Posterior vena cava (tissue), 2 donors: ENCODE measurements at regions not wholly inside any gene's neighbourhood (a gene's known extent, or its start where the extent isn't known, plus 50 kb on each side); places are given as distances from the start of the nearest gene placed in this dataset.

Source experiments
- DNase-seq: peaks from one replicate; pipeline ENCODE4 v3.0.0-alpha.2; 2020; ENCODE audit warnings: low spot score
- intact Hi-C, 2 donors: fragments of 100-400 bp; cut with DNase I; formaldehyde crosslinking; loops; one replicate each; pipeline versions ENCODE4 v1.14.1 to v1.14.2; 2022 to 2023
- donor health status: DM: yes; HTN: yes; CAD: no.
- donor health status: DM: yes; HTN: yes; CAD: no.

- no peak for DNase-seq
- intact Hi-C loops = no loop called here
These were observed 330.8 kb upstream of the AGTR1 start for GRCh38 chr3:148366743-148367410.

- intact Hi-C loops = no loop called here
- DNase-seq = no peak
These were observed 329.9 kb upstream of the AGTR1 start for GRCh38 chr3:148367756-148368155.

- intact Hi-C loops = no loop called here
- DNase-seq = no peak
These were observed 328.3 kb upstream of the AGTR1 start for GRCh38 chr3:148369381-148369780.

- intact Hi-C loops = no loop called here
- no peak for DNase-seq
These were observed 325.4 kb upstream of the AGTR1 start for GRCh38 chr3:148372206-148372875.

GRCh38 chr3:148373961-148374360 is 323.7 kb upstream of the AGTR1 start:
- intact Hi-C loops = no loop called here
- DNase-seq = no peak

GRCh38 chr3:148379763-148380382 is 317.8 kb upstream of the AGTR1 start:
- no peak for DNase-seq
- intact Hi-C loops = loop anchor here in 1 of 2 donors (10.0 kb wide), 2 partner anchors 335 to 565 kb away; no protein-coding TSS in a partner anchor

GRCh38 chr3:148381051-148381450 is 316.7 kb upstream of the AGTR1 start:
- intact Hi-C loops = loop anchor here in 1 of 2 donors (10.0 kb wide), 2 partner anchors 334 to 564 kb away; no protein-coding TSS in a partner anchor
- DNase-seq = no peak

GRCh38 chr3:148389916-148390315 is 307.8 kb upstream of the AGTR1 start:
- DNase-seq = no peak
- intact Hi-C loops = loop anchor here in 1 of 2 donors (10.0 kb wide), 2 partner anchors 325 to 555 kb away; no protein-coding TSS in a partner anchor

- intact Hi-C loops = no loop called here
- DNase-seq = no peak
These were observed 301.9 kb upstream of the AGTR1 start for GRCh38 chr3:148395821-148396220.

GRCh38 chr3:148400754-148401153 is 296.9 kb upstream of the AGTR1 start:
- intact Hi-C loops = no loop called here
- DNase-seq = no peak

GRCh38 chr3:148408667-148409066 is 289.0 kb upstream of the AGTR1 start:
- intact Hi-C loops = no loop called here
- no peak for DNase-seq

- intact Hi-C loops = no loop called here
- DNase-seq = no peak
These were observed 277.5 kb upstream of the AGTR1 start for GRCh38 chr3:148420242-148420641.

GRCh38 chr3:148428862-148429605 is 268.7 kb upstream of the AGTR1 start:
- DNase-seq = no peak
- intact Hi-C loops = no loop called here

- intact Hi-C loops = no loop called here
- no peak for DNase-seq
These were observed 264.0 kb upstream of the AGTR1 start for GRCh38 chr3:148433665-148434064.

GRCh38 chr3:148435534-148435933 is 262.2 kb upstream of the AGTR1 start:
- no peak for DNase-seq
- intact Hi-C loops = no loop called here

GRCh38 chr3:148439254-148439822 is 258.4 kb upstream of the AGTR1 start:
- intact Hi-C loops = no loop called here
- DNase-seq = no peak

GRCh38 chr3:148441191-148441590 is 256.5 kb upstream of the AGTR1 start:
- intact Hi-C loops = no loop called here
- DNase-seq = no peak

GRCh38 chr3:148450819-148451218 is 246.9 kb upstream of the AGTR1 start:
- intact Hi-C loops = no loop called here
- no peak for DNase-seq

GRCh38 chr3:148451969-148452368 is 245.7 kb upstream of the AGTR1 start:
- intact Hi-C loops = no loop called here
- DNase-seq = no peak
